H9 (cell line): ENCODE measurements at regions not wholly inside any gene's neighbourhood (a gene's known extent, or its start where the extent isn't known, plus 50 kb on each side); places are given as distances from the start of the nearest gene placed in this dataset.

Source experiments
- DNase-seq: peaks from one replicate; pipeline ENCODE4 v3.0.0-alpha.2; 2017
- H2AFZ ChIP-seq: one replicate; pipeline ENCODE4 v1.6.1; 2013; ENCODE audit warnings: mild to moderate bottlenecking, low read length, control low read depth, moderate library complexity
- H2AK5ac ChIP-seq: 2 replicates; pipeline ENCODE4 v1.6.1; 2013; ENCODE audit warnings: low read length, control low read depth, mixed read lengths; ENCODE audit not compliant: insufficient read length
- H2BK120ac ChIP-seq: one replicate; pipeline ENCODE4 v1.6.1; 2013; ENCODE audit warnings: low read depth, mild to moderate bottlenecking, low read length, control low read depth, inconsistent platforms; ENCODE audit not compliant: poor library complexity, severe bottlenecking
- H2BK12ac ChIP-seq: 2 replicates; pipeline ENCODE4 v1.6.1; 2013; ENCODE audit warnings: low read length, control low read depth, mixed read lengths, low read depth; ENCODE audit not compliant: insufficient read length
- H2BK15ac ChIP-seq: 2 replicates; pipeline ENCODE4 v1.6.1; 2013; ENCODE audit warnings: low read depth, low read length, control low read depth
- H2BK20ac ChIP-seq: one replicate; pipeline ENCODE4 v1.6.1; 2013; ENCODE audit warnings: low read depth, mild to moderate bottlenecking, low read length, control low read depth, inconsistent platforms; ENCODE audit not compliant: poor library complexity, severe bottlenecking
- H2BK5ac ChIP-seq: 2 replicates; pipeline ENCODE4 v1.6.1; 2013; ENCODE audit warnings: low read length, control low read depth, mixed read lengths; ENCODE audit not compliant: insufficient read length
- H3K14ac ChIP-seq: 2 replicates; pipeline ENCODE4 v1.6.1; 2013; ENCODE audit warnings: low read length, control low read depth; ENCODE audit not compliant: insufficient read depth
- H3K18ac ChIP-seq: 2 replicates; pipeline ENCODE4 v1.6.1; 2013; ENCODE audit warnings: low read depth, mild to moderate bottlenecking, mixed read lengths, low read length, control low read depth; ENCODE audit not compliant: insufficient read length
- H3K23ac ChIP-seq: 2 replicates; pipeline ENCODE4 v1.6.1; 2013; ENCODE audit warnings: low read length, control low read depth, mixed read lengths, low read depth; ENCODE audit not compliant: insufficient read length
- H3K23me2 ChIP-seq: 2 replicates; pipeline ENCODE4 v1.6.1; 2013; ENCODE audit warnings: low read depth, mild to moderate bottlenecking, mixed read lengths, low read length, control low read depth; ENCODE audit not compliant: insufficient read length, poor library complexity, severe bottlenecking
- H3K27ac ChIP-seq: 2 replicates; pipeline ENCODE4 v1.5.1; 2013; ENCODE audit warnings: low read length, control low read depth, mixed read lengths, low read depth; ENCODE audit not compliant: insufficient read length
- H3K27me3 ChIP-seq: 2 replicates; pipeline ENCODE4 v1.6.1; 2013; ENCODE audit warnings: low read length, control low read depth, inconsistent platforms; ENCODE audit not compliant: insufficient read depth
- H3K4ac ChIP-seq: 2 replicates; pipeline ENCODE4 v1.6.1; 2013; ENCODE audit warnings: low read depth, mild to moderate bottlenecking, control low read depth, inconsistent platforms, low read length, moderate library complexity
- H3K4me1 ChIP-seq: 2 replicates; pipeline ENCODE4 v1.6.1; 2013; ENCODE audit warnings: low read length, control low read depth, inconsistent platforms; ENCODE audit not compliant: insufficient read depth
- H3K4me2 ChIP-seq: 2 replicates; pipeline ENCODE4 v1.6.1; 2013; ENCODE audit warnings: low read length, control low read depth, mixed read lengths; ENCODE audit not compliant: insufficient read length, insufficient read depth
- H3K56ac ChIP-seq: 2 replicates; pipeline ENCODE4 v1.6.1; 2013; ENCODE audit warnings: low read depth, mild to moderate bottlenecking, mixed read lengths, low read length, control low read depth; ENCODE audit not compliant: insufficient read length
- H3K79me1 ChIP-seq: 2 replicates; pipeline ENCODE4 v1.6.1; 2013; ENCODE audit warnings: low read depth, mild to moderate bottlenecking, moderate library complexity, low read length, control low read depth, inconsistent platforms; ENCODE audit not compliant: insufficient read depth, poor library complexity, severe bottlenecking
- H3K79me2 ChIP-seq: 2 replicates; pipeline ENCODE4 v1.6.1; 2013; ENCODE audit warnings: low read length, control low read depth, inconsistent platforms; ENCODE audit not compliant: insufficient read depth
- H3K9ac ChIP-seq: 2 replicates; pipeline ENCODE4 v1.6.1; 2013; ENCODE audit warnings: low read length, control low read depth, mixed read lengths; ENCODE audit not compliant: insufficient read length; ENCODE audit errors: extremely low read depth
- H3K9me3 ChIP-seq: one replicate; pipeline ENCODE4 v1.6.1; 2013; ENCODE audit warnings: low read depth, low read length, inconsistent platforms; ENCODE audit not compliant: control insufficient read depth
- H3T11ph ChIP-seq: one replicate; pipeline ENCODE4 v1.6.1; 2013; ENCODE audit warnings: mild to moderate bottlenecking, low read length, control low read depth, inconsistent platforms
- H4K20me1 ChIP-seq: one replicate; pipeline ENCODE4 v1.6.1; 2013; ENCODE audit not compliant: control insufficient read depth, insufficient read length, insufficient read depth
- H4K5ac ChIP-seq: 2 replicates; pipeline ENCODE4 v1.6.1; 2013; ENCODE audit warnings: low read depth, mild to moderate bottlenecking, mixed read lengths, low read length, control low read depth; ENCODE audit not compliant: insufficient read length
- H4K8ac ChIP-seq: replicated peaks from 2 replicates; pipeline ENCODE4 v1.6.1; 2013; ENCODE audit warnings: low read length, control low read depth, mixed read lengths, low read depth; ENCODE audit not compliant: insufficient read length
- H4K91ac ChIP-seq: 2 replicates; pipeline ENCODE4 v1.6.1; 2013; ENCODE audit warnings: low read depth, mild to moderate bottlenecking, moderate library complexity, mixed read lengths, low read length, control low read depth; ENCODE audit not compliant: insufficient read length
- H3K27ac Mint-ChIP-seq, 3 experiments: 2 replicates in 2 of 3; 3 replicates in 1 of 3; pipeline ENCODE4 v1.8.0; 2020 to 2021; ENCODE audit warnings: mixed read lengths in 3 of 3, mild to moderate bottlenecking in 1 of 3, moderate library complexity in 1 of 3
- H3K27me3 Mint-ChIP-seq: 2 replicates; pipeline ENCODE4 v1.8.0; 2021; ENCODE audit warnings: low read depth, mild to moderate bottlenecking, moderate library complexity, mixed read lengths
- H3K36me3 Mint-ChIP-seq, 3 experiments: 2 replicates in 2 of 3; 3 replicates in 1 of 3; pipeline ENCODE4 v1.8.0; 2020 to 2021; ENCODE audit warnings: low read depth in 3 of 3, mixed read lengths in 3 of 3; ENCODE audit not compliant: insufficient read depth in 1 of 3
- H3K4me1 Mint-ChIP-seq, 2 experiments: 2 replicates each; pipeline ENCODE4 v1.8.0; 2020; ENCODE audit warnings: mixed read lengths in 2 of 2
- H3K4me3 Mint-ChIP-seq, 2 experiments: 2 replicates in 1 of 2; 3 replicates in 1 of 2; pipeline ENCODE4 v1.8.0; 2020 to 2021; ENCODE audit warnings: mild to moderate bottlenecking in 2 of 2, mixed read lengths in 2 of 2, moderate library complexity in 1 of 2
- H3K9me3 Mint-ChIP-seq, 2 experiments: 2 replicates in 1 of 2; 3 replicates in 1 of 2; pipeline ENCODE4 v1.8.0; 2020; ENCODE audit warnings: mild to moderate bottlenecking in 2 of 2, mixed read lengths in 2 of 2, moderate library complexity in 1 of 2
- CTCF ChIP-seq: fragments of 200-600 bp; sonication (generic); conservative IDR thresholded peaks from 3 replicates; pipeline ENCODE4 v1.8.0; 2021; ENCODE audit warnings: antibody characterized with exemption, mild to moderate bottlenecking
- WGBS: extraction: QIAGEN DNeasy Blood & Tissue Kit; methylation state at CpG from one replicate; pipeline ENCODE4 v1.1.7; 2013; ENCODE audit warnings: missing lambda C conversion rate, low lambda C conversion rate, mixed read lengths; ENCODE audit not compliant: insufficient read length; ENCODE audit errors: extremely low coverage; 5-methylcytosine and 5-hydroxymethylcytosine counted together

- WGBS = no CpG with 5 or more reads among the region's 11 CpGs
- no peaks in the 10 kb centered on the region for H3K23me2 ChIP-seq
- H3K14ac ChIP-seq = no peak overlapping the region; the same call in 1 of the 2 replicates
- no peak for DNase-seq
- H4K5ac ChIP-seq = no peak overlapping the region
- Mint-ChIP-seq H3K9me3 (no peaks in the 10 kb centered on the region), H3K27ac (no peak overlapping the region), H3K27me3 (peaks cover 7% of the 10 kb centered on the region; the same call in 1 of the 2 replicates), H3K36me3 (peaks cover 0 to 6% (median 0%) of the 10 kb centered on the region in 3 experiments; a peak in 1 of 7 replicates), H3K4me3 (no peak overlapping the region), H3K4me1 (peaks cover 17 to 34% of the 10 kb centered on the region in 2 experiments)
- no peak overlapping the region for H3K27ac ChIP-seq
- no peak overlapping the region for H2BK12ac ChIP-seq
- H3K23ac ChIP-seq = no peak overlapping the region
- no peaks in the 10 kb centered on the region; the same call in 1 of the 2 replicates for H3K4me1 ChIP-seq
- no peak overlapping the region for H3K56ac ChIP-seq
- no peak overlapping the region for H3T11ph ChIP-seq
- no peaks in the 10 kb centered on the region for H3K79me1 ChIP-seq
- no peak overlapping the region for H2AFZ ChIP-seq
- H4K91ac ChIP-seq = no peak overlapping the region
- H3K79me2 ChIP-seq = no peaks in the 10 kb centered on the region
- H2AK5ac ChIP-seq = no peak overlapping the region
- H2BK120ac ChIP-seq = no peak overlapping the region
- no peak overlapping the region for H4K8ac ChIP-seq
- no peak for TF ChIP-seq CTCF
- no peak overlapping the region for H3K4ac ChIP-seq
- no peak overlapping the region for H2BK5ac ChIP-seq
- no peak overlapping the region for H3K9ac ChIP-seq
- H3K9me3 ChIP-seq = no peaks in the 10 kb centered on the region
- no peaks in the 10 kb centered on the region for H3K27me3 ChIP-seq
- no peak overlapping the region for H2BK15ac ChIP-seq
- no peak overlapping the region for H3K18ac ChIP-seq
- H2BK20ac ChIP-seq = no peak overlapping the region
- no peaks in the 10 kb centered on the region for H4K20me1 ChIP-seq
- no peak overlapping the region for H3K4me2 ChIP-seq
Observed at GRCh38 chr17:73985466-73986015, 217.9 kb upstream of the RPL38 start.
